ENCODE measurements at regions not wholly inside any gene's neighbourhood (a gene's known extent, or its start where the extent isn't known, plus 50 kb on each side); places are given as distances from the start of the nearest gene placed in this dataset.

DNA sequence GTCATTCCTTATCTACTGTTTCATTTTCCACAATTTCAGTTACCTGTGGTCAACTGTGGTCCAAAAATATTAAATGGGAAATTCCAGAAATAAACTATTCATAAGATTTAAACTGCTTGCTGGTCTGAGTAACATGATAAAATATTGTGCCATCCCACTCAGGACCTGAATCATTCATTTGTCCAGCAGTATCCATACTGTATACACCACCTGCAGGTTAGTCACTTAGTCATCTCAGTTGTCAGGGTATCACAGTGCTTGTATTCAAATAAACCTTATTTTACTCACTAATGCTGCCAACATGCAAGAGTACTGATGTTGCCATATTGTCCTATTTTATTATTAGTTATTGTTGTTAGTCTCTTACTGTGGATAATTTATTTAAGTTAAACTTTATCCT is 139.7 kb downstream of the FBXO4 start:
- no peak for DNase-seq
- no peak overlapping the region for H2AFZ ChIP-seq (ENCODE audit: low read length)
- no peaks in the 10 kb centered on the region for H3F3A ChIP-seq (ENCODE audit: insufficient read depth, low read length)
- H3K4me3 ChIP-seq (ENCODE audit: low read length), result no peak overlapping the region
- H3K9me3 ChIP-seq (replicated peaks; ENCODE audit: insufficient read depth, low read length), result no peaks in the 10 kb centered on the region
- no peak for TF ChIP-seq EZH2phosphoT487 (IDR thresholded peaks at IDR 0.05; ENCODE audit: low read length)
- TF ChIP-seq, protein P1, sequence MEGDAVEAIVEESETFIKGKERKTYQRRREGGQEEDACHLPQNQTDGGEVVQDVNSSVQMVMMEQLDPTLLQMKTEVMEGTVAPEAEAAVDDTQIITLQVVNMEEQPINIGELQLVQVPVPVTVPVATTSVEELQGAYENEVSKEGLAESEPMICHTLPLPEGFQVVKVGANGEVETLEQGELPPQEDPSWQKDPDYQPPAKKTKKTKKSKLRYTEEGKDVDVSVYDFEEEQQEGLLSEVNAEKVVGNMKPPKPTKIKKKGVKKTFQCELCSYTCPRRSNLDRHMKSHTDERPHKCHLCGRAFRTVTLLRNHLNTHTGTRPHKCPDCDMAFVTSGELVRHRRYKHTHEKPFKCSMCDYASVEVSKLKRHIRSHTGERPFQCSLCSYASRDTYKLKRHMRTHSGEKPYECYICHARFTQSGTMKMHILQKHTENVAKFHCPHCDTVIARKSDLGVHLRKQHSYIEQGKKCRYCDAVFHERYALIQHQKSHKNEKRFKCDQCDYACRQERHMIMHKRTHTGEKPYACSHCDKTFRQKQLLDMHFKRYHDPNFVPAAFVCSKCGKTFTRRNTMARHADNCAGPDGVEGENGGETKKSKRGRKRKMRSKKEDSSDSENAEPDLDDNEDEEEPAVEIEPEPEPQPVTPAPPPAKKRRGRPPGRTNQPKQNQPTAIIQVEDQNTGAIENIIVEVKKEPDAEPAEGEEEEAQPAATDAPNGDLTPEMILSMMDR (IDR thresholded peaks at IDR 0.05; ENCODE audit: low read length), result no peak
- TF ChIP-seq EZH2 (optimal IDR thresholded peaks at IDR 0.05; ENCODE audit: low read depth, low read length), result no peak
- H4K20me1 ChIP-seq (ENCODE audit: insufficient read depth, low read length), result no peaks in the 10 kb centered on the region
- H3K79me2 ChIP-seq (ENCODE audit: low read length), result no peaks in the 10 kb centered on the region
- H3K36me3 ChIP-seq (replicated peaks; ENCODE audit: insufficient read depth, low read length), result no peaks in the 10 kb centered on the region
- no peak overlapping the region for H3K27ac ChIP-seq (ENCODE audit: low read length)
- no peaks in the 10 kb centered on the region for H3K9me2 ChIP-seq (replicated peaks; ENCODE audit: insufficient read depth, low read length)
- no peak overlapping the region for H3K9ac ChIP-seq (ENCODE audit: low read length)
- no peaks in the 10 kb centered on the region for H3K4me1 ChIP-seq (ENCODE audit: low read length)
- H3K27me3 ChIP-seq (replicated peaks; ENCODE audit: insufficient read depth, low read length), result no peaks in the 10 kb centered on the region
- no peak overlapping the region for H3K4me2 ChIP-seq (ENCODE audit: low read depth, low read length)

DNA sequence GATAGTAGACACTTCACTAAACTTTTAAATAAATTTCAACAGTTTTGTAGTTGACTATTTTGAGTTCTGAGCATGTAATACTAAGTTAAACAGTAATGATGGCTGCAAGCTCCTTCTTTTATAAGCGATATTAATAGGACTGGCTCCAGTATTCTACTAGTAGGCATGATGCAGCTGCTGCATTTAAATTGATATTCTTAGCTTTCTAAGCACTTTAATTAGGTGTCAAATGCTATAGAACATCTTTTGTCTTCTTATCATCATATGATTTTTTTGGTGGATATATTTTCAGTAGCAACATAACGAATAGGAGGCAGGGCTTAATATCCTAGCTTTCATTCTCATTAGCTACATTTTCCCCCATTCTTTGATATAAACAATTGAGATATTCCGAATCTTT is 141.1 kb downstream of the FBXO4 start:
- H3K79me2 ChIP-seq (ENCODE audit: low read length), result no peaks in the 10 kb centered on the region
- no peaks in the 10 kb centered on the region for H3F3A ChIP-seq (ENCODE audit: insufficient read depth, low read length)
- H3K27ac ChIP-seq (ENCODE audit: low read length), result no peak overlapping the region
- no peak overlapping the region for H3K4me3 ChIP-seq (ENCODE audit: low read length)
- H3K27me3 ChIP-seq (replicated peaks; ENCODE audit: insufficient read depth, low read length), result no peaks in the 10 kb centered on the region
- no peaks in the 10 kb centered on the region for H4K20me1 ChIP-seq (ENCODE audit: insufficient read depth, low read length)
- no peak overlapping the region for H2AFZ ChIP-seq (ENCODE audit: low read length)
- H3K9me2 ChIP-seq (replicated peaks; ENCODE audit: insufficient read depth, low read length), result no peaks in the 10 kb centered on the region
- no peak overlapping the region for H3K9ac ChIP-seq (ENCODE audit: low read length)
- no peak overlapping the region for H3K4me2 ChIP-seq (ENCODE audit: low read depth, low read length)
- no peaks in the 10 kb centered on the region for H3K9me3 ChIP-seq (replicated peaks; ENCODE audit: insufficient read depth, low read length)
- TF ChIP-seq EZH2phosphoT487 (IDR thresholded peaks at IDR 0.05; ENCODE audit: low read length) (no peak), EZH2 (optimal IDR thresholded peaks at IDR 0.05; ENCODE audit: low read depth, low read length) (no peak)
- TF ChIP-seq, protein P1 (IDR thresholded peaks at IDR 0.05; ENCODE audit: low read length), result no peak
- H3K36me3 ChIP-seq (replicated peaks; ENCODE audit: insufficient read depth, low read length), result no peaks in the 10 kb centered on the region
- H3K4me1 ChIP-seq (ENCODE audit: low read length), result no peaks in the 10 kb centered on the region
- no peak for DNase-seq

- Histone ChIP-seq H4K20me1 (ENCODE audit: insufficient read depth, low read length) (no peaks in the 10 kb centered on the region), H3K36me3 (replicated peaks; ENCODE audit: insufficient read depth, low read length) (no peaks in the 10 kb centered on the region), H3K27me3 (replicated peaks; ENCODE audit: insufficient read depth, low read length) (no peaks in the 10 kb centered on the region), H3K27ac (ENCODE audit: low read length) (no peak overlapping the region), H3K9me2 (replicated peaks; ENCODE audit: insufficient read depth, low read length) (no peaks in the 10 kb centered on the region), H3K9ac (ENCODE audit: low read length) (no peak overlapping the region), H3F3A (ENCODE audit: insufficient read depth, low read length) (no peaks in the 10 kb centered on the region), H2AFZ (ENCODE audit: low read length) (no peak overlapping the region), H3K4me1 (ENCODE audit: low read length) (no peaks in the 10 kb centered on the region), H3K79me2 (ENCODE audit: low read length) (no peaks in the 10 kb centered on the region), H3K9me3 (replicated peaks; ENCODE audit: insufficient read depth, low read length) (no peaks in the 10 kb centered on the region), H3K4me3 (ENCODE audit: low read length) (no peak overlapping the region), H3K4me2 (ENCODE audit: low read depth, low read length) (no peak overlapping the region)
- TF ChIP-seq EZH2phosphoT487 (IDR thresholded peaks at IDR 0.05; ENCODE audit: low read length), result no peak
- TF ChIP-seq, protein P1 (IDR thresholded peaks at IDR 0.05; ENCODE audit: low read length), result no peak
- no peak for TF ChIP-seq EZH2 (optimal IDR thresholded peaks at IDR 0.05; ENCODE audit: low read depth, low read length)
- no peak for DNase-seq
Observed at GRCh38 chr5:42074353-42074752, 149.3 kb downstream of the FBXO4 start.
